Spleen (tissue), 11 donors: ENCODE measurements at regions not wholly inside any gene's neighbourhood (a gene's known extent, or its start where the extent isn't known, plus 50 kb on each side); places are given as distances from the start of the nearest gene placed in this dataset.

Source experiments
- DNase-seq: peaks from one replicate; pipeline ENCODE4 v3.0.0-alpha.2; 2020
- H3K27ac ChIP-seq, 8 donors: fragments of 200-600 bp; sonication (generic) in 7 of 8; 1 replicate in 4 of 8; 2 replicates in 4 of 8; pipeline versions ENCODE4 v1.5.0 to v1.8.0; 2016 to 2021; ENCODE audit warnings: inconsistent platforms in 4 of 8, mild to moderate bottlenecking in 4 of 8, moderate library complexity in 1 of 8
- H3K27me3 ChIP-seq, 7 donors: fragments of 200-600 bp; sonication (generic) in 6 of 7; replicated peaks in 1 of 7; 1 replicate in 4 of 7; 2 replicates in 3 of 7; pipeline versions ENCODE4 v1.5.0 to v1.8.0; 2016 to 2021; ENCODE audit warnings: inconsistent platforms in 3 of 7, mild to moderate bottlenecking in 1 of 7
- H3K36me3 ChIP-seq, 6 donors: fragments of 200-600 bp; sonication (generic) in 5 of 6; 1 replicate in 4 of 6; 2 replicates in 2 of 6; pipeline versions ENCODE4 v1.5.0 to v1.8.0; 2016 to 2021; ENCODE audit warnings: inconsistent platforms in 2 of 6
- H3K4me1 ChIP-seq, 6 donors: fragments of 200-600 bp; sonication (generic) in 5 of 6; 1 replicate in 3 of 6; 2 replicates in 3 of 6; pipeline versions ENCODE4 v1.5.0 to v1.8.0; 2016 to 2021; ENCODE audit warnings: inconsistent platforms in 3 of 6
- H3K4me3 ChIP-seq, 8 donors: fragments of 200-600 bp; sonication (generic) in 7 of 8; 1 replicate in 4 of 8; 2 replicates in 4 of 8; pipeline versions ENCODE4 v1.5.0 to v1.8.0; 2016 to 2021; ENCODE audit warnings: inconsistent platforms in 4 of 8, mild to moderate bottlenecking in 4 of 8, moderate library complexity in 2 of 8
- H3K9me3 ChIP-seq, 8 donors: fragments of 200-600 bp; sonication (generic) in 7 of 8; 1 replicate in 4 of 8; 2 replicates in 4 of 8; pipeline versions ENCODE4 v1.5.0 to v1.8.0; 2016 to 2021; ENCODE audit warnings: inconsistent platforms in 4 of 8
- POLR2A ChIP-seq, 3 donors: fragments of 450-650 bp; IDR thresholded peaks; one replicate each; pipeline ENCODE4 v1.5.1; 2017; ENCODE audit warnings: antibody characterized with exemption in 3 of 3, mild to moderate bottlenecking in 1 of 3
- POLR2AphosphoS5 ChIP-seq, 3 donors: sonication (generic); formaldehyde crosslinking; IDR thresholded peaks; one replicate each; pipeline ENCODE4 v1.5.1; 2017; ENCODE audit warnings: antibody characterized with exemption in 3 of 3
- WGBS, 5 donors: extraction: QIAGEN DNeasy Blood & Tissue Kit in 3 of 5; methylation state at CpG; one replicate each; pipeline versions ENCODE4 v1.1.5 to v1.1.7; 2013 to 2018; 5-methylcytosine and 5-hydroxymethylcytosine counted together
- intact Hi-C: fragments of 100-400 bp; cut with DNase I; formaldehyde crosslinking; loops from one replicate; pipeline ENCODE4 v1.15.0; 2023; ENCODE audit warnings: low total_unique reads
- TF ChIP-seq, protein P1 (sequence below), 11 experiments: fragments of 200-600 bp in 7 of 11; fragments of 450-650 bp in 4 of 11; sonication (generic) in 4 of 11; IDR thresholded peaks in 8 of 11; conservative IDR thresholded peaks in 3 of 11; 1 replicate in 7 of 11; 2 replicates in 4 of 11; pipeline versions ENCODE4 v1.4.0 to v1.8.0; 2016 to 2021; ENCODE audit warnings: antibody characterized with exemption in 11 of 11, inconsistent platforms in 4 of 11, mild to moderate bottlenecking in 1 of 11
- donor health status: healthy with polysubstance abuse.
- donor health status: DM: no; HTN: no; CAD: no; lungs with moderate emphysema.
- donor health status: DM: no; HTN: no; CAD: no.
- donor health status: Bipolar disorder and iron deficiency.
- donor health status: healthy.
- donor health status: DM: no; HTN: no; CAD: no.
- donor health status: DM: yes; HTN: yes; CAD: no.

DNA sequence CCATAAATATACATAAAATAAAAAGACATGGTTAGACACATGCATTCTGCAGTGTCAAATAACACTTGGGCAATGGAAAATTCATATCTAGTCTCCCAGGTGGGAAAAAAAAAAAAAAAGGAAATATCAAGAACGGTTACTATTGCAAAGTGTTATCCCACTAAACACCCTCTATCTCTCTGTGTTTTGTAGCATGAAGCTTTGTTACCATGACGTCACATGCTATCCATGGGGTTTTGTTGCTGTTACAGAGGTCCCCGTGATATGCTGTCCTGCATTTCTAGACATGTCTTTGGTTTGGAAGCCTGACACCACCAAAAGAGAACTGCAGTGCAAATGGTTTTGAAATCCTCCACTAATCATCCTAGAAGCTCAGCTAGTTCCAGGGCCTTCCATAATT, 50.7 kb upstream of the TLR3 start:
- intact Hi-C loops, result no loop called here
- no peak overlapping the region for H3K4me3 ChIP-seq
- no peaks in the 10 kb centered on the region for H3K9me3 ChIP-seq
- no peaks in the 10 kb centered on the region for H3K36me3 ChIP-seq
- WGBS, 5 donors, result 57 to 61% (median 59%) methylated on average over 3 of the region's 3 CpGs
- TF ChIP-seq, protein P1, sequence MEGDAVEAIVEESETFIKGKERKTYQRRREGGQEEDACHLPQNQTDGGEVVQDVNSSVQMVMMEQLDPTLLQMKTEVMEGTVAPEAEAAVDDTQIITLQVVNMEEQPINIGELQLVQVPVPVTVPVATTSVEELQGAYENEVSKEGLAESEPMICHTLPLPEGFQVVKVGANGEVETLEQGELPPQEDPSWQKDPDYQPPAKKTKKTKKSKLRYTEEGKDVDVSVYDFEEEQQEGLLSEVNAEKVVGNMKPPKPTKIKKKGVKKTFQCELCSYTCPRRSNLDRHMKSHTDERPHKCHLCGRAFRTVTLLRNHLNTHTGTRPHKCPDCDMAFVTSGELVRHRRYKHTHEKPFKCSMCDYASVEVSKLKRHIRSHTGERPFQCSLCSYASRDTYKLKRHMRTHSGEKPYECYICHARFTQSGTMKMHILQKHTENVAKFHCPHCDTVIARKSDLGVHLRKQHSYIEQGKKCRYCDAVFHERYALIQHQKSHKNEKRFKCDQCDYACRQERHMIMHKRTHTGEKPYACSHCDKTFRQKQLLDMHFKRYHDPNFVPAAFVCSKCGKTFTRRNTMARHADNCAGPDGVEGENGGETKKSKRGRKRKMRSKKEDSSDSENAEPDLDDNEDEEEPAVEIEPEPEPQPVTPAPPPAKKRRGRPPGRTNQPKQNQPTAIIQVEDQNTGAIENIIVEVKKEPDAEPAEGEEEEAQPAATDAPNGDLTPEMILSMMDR (IDR thresholded peaks at IDR 0.05 in 8 of 11, conservative IDR thresholded peaks at IDR 0.05 in 3 of 11), result no peak
- TF ChIP-seq POLR2AphosphoS5 (IDR thresholded peaks at IDR 0.05) (no peak), POLR2A (IDR thresholded peaks at IDR 0.05) (no peak)
- no peak overlapping the region for H3K27ac ChIP-seq
- no peak for DNase-seq
- H3K4me1 ChIP-seq, result peaks cover 0 to 14% (median 0%) of the 10 kb centered on the region in 6 donors
- peaks cover 0 to 6% (median 0%) of the 10 kb centered on the region in 7 donors for H3K27me3 ChIP-seq

DNA sequence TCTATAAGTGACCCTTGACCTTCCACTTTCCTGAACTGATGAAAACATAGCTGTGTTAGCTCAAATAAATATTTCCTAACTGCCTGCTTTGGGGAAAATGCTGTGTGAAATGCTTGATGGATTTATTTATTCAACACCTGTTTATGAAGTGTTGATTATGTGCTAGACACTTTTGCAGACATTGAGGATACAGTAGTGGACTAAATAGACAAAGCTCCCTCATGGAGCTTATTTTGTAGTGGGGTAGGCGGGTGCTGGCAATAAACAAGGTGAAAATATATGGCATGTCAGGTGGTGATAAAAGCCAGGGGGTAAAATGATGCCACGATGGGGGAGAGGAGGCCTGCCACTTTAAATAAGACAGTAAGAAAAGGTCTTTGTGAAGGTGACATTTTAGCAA, 50.2 kb upstream of the TLR3 start:
- Histone ChIP-seq H3K4me1 (peaks cover 0 to 14% (median 0%) of the 10 kb centered on the region in 6 donors), H3K4me3 (no peak overlapping the region), H3K27me3 (peaks cover 0 to 9% (median 0%) of the 10 kb centered on the region in 7 donors), H3K9me3 (no peaks in the 10 kb centered on the region), H3K27ac (no peak overlapping the region), H3K36me3 (no peaks in the 10 kb centered on the region)
- no peak for TF ChIP-seq POLR2A (IDR thresholded peaks at IDR 0.05)
- TF ChIP-seq, protein P1 (IDR thresholded peaks at IDR 0.05 in 8 of 11, conservative IDR thresholded peaks at IDR 0.05 in 3 of 11), result no peak
- no peak for TF ChIP-seq POLR2AphosphoS5 (IDR thresholded peaks at IDR 0.05)
- WGBS, 5 donors, result 56 to 80% (median 78%) methylated on average over 2 of the region's 2 CpGs
- DNase-seq, result no peak
- intact Hi-C loops, result no loop called here
